ENCODE measurements at regions not wholly inside any gene's neighbourhood (a gene's known extent, or its start where the extent isn't known, plus 50 kb on each side); places are given as distances from the start of the nearest gene placed in this dataset.
"Not testable (repeated sequence)": the region's sequence is repeated elsewhere in the genome, so short reads cannot be mapped to it uniquely, and the experiment has no call there.

- DNase-seq: no peak
These were observed 1002.5 kb upstream of the INTU start for GRCh38 chr4:126630230-126630629.

- no peak for DNase-seq
These were observed 999.5 kb upstream of the INTU start for GRCh38 chr4:126633306-126633705.

GRCh38 chr4:126637706-126638105 lies 995.1 kb upstream of the INTU start:
- DNase-seq: no peak

DNA sequence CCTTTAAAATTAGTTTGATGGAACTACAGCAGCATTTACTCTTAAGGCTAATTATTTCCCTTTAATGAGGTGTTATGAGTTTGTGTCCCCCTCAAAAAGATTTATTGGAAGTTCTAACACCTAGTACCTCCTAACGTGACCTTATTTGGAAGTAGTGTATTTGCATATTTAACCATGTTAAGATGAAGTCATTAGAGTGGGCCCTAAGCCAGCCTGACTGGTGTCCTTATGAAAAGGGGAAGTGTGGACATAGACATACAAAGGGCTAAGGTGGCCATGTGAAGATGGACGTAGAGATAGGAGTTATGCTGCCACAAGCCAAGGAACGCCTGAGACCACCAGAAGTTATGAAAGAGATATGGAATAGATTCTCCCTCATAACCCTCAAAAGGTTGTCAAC lies 985.4 kb upstream of the INTU start:
- DNase-seq: no peak

DNA sequence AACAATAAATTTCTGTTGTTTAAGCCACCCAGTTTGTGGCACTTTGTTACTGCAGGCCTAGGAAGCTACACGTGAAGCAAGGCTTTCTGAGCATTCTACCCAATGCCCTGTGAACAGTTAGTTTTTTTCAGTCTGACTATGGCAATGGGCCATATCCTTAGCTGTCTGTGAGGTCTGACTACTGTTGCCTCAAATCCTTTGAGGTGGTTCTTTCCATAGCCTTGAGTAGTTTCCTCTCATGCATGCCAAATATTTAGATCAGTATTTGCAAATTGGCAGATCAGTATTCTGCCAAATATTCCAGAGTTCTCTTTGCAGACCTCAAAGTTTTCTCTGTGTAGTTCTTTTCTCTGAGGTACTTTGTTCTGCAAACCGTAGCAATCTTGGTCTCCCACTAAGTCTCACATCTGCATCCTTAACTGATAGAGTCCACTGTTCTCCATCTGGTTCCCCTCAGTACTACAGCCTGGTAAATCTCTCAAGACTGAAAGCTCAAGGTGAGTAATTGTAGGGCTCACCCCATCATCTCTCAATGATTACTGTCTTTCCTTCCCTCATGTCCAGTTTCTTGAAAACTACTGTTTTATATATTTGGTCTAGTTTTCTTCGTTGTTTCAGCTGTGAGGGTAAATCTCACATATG lies 984.9 kb upstream of the INTU start:
- no peak for DNase-seq

DNA sequence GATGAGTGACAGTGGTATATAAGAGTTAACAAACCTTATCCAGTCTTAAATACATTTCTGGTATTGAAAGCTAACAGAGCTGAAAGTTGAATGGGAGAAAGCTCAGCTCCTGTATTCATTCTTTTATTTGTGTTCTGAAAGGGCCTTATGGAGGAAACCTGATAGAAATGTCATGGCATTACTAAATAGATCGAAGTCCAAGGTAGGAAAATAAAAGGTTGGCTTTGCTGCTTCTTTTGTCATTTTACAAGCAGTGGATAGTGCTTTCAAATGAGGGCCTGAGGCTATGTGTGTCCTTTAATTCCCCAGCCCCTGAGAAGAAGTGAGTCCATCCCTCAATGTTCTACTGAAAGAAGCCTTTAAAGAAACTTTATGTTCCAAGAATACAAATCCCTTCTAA lies 974.3 kb upstream of the INTU start:
- no peak for DNase-seq

DNA sequence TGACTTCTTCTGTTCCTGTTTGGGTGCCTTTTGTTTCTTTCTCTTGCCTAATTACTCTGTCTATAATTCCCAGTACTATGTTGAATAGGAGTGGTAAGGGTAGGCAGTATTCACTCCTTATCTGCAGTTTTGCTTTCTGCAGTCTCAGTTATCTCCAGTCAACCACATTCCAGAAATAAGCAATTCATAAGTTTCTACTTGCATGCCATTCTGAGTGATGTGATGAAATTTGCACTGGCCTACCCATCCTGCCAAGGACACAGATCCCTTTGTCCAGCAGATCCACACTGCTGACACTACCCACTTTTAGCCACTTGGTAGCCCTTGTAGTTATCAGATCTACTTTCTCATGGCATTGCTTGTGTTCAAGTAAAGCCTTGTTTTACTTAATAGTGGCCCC lies 971.6 kb upstream of the INTU start:
- no peak for DNase-seq

DNA sequence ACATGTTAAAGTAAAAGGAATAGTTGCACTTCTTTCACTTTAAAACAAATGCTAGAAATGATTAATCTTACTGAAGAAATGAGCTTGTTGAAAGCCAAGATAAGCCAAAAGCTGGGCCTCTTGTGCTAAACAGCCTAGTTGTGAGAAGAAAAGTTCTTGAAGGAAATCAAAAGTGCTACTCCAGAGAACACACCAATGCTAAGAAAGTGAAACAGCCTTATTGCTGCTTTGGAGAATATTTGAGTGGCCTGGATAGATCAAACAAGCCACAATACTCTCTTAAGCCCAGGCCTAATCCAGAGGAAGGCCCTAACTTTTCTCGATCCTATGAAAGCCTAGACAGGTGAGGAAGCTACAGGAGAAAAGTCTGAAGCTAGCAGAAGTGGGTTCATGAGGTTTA lies 967.9 kb upstream of the INTU start:
- no peak for DNase-seq

- DNase-seq: not testable (repeated sequence)
These were observed 962.7 kb upstream of the INTU start for GRCh38 chr4:126670038-126670437.

DNA sequence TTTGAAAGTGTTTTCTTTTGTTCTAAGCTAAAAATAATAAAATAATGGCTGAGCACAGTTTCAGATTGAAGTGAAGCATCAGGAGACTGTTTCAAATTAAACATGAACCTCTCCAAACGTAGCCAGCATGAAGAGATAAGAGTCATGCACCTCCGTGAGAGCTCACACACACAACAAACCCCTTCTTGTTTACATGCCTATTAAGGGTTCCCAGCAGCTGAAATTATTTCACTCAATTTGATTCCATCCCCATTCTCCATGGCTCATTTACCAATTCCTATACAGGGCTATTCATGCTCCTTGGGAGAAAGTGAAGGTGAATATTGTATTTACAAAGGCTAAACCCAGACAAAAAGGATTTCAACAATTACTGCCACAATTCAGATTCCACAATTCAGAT lies 954.1 kb upstream of the INTU start:
- DNase-seq: no peak

DNA sequence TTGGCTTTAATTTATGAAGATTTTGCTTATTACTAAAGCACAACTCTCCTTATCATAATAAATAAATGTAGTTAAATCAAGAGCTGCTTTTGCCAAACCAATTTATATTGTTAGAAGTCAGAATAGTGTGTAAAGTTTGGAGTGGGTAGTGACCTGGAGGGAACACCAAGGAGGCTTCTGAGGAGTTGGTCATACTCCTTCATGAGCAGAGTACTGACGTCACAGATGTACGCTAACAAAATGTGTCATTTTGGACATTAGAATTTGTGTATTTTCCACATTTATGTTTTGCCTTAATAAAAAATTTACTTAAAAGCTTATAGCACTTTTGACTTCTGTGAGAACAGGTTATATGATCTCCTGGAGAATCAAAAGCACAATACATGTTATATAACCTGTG lies 953.5 kb upstream of the INTU start:
- no peak for DNase-seq

DNA sequence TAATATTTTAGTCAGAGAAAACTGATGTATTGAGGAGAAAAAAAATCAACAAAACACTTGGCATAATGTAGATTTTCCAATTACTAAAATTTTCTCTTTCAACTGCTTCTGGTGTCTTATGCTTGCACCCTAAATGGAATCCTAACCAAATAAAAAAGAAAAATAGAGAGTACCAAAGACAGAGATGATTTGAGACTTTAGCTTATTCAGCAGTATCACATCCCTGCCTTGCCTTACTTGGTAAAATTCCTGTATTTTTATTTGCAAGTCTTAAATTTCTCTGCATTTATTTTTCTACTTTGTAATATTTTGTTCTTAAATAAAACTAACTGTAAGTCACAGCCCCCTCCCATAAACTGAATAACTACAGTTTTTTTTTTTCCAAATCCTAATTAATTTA lies 950.5 kb upstream of the INTU start:
- no peak for DNase-seq

DNA sequence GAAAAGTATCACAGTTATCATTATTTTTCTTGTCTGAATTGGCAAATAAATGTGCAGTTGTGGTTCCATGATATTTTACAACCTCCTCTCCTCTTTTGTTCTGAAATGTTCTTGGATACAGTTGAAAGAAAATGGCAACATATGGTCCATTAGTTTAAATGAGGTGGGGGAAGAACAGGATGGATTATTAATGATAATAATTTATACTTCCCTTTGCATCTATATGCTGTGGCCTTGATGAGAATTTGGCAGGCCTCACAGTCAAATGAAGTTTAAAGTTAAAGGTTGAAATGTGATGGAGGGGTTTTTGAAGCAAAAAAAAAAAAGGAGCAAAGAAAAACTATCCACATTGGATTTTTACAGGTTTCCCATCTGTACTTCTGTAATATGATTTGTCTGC lies 946.3 kb upstream of the INTU start:
- DNase-seq: no peak

GRCh38 chr4:126687655-126688358 lies 945.0 kb upstream of the INTU start:
- no peak for DNase-seq

GRCh38 chr4:126691797-126692196 lies 941.0 kb upstream of the INTU start:
- no peak for DNase-seq

- no peak for DNase-seq
These were observed 935.0 kb upstream of the INTU start for GRCh38 chr4:126697748-126698147.

DNA sequence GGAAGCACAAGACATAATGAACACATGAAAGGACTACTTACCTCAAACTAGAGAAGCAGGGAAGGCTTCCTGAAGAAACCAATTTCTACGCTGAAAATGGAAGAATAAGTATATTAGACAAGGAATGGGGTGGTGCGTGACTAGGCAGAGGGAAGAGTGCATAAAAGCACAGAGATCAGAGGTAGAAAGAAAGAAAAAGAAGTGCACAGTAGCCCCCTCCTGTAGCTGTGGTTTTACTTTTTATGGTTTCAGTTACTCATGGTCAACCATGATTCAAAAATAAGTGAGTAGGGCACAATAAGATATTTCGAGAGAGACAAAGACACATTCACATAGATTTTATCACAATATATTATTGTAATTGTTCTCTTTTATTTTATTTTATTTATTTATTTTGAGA lies 934.5 kb upstream of the INTU start:
- DNase-seq: no peak

DNA sequence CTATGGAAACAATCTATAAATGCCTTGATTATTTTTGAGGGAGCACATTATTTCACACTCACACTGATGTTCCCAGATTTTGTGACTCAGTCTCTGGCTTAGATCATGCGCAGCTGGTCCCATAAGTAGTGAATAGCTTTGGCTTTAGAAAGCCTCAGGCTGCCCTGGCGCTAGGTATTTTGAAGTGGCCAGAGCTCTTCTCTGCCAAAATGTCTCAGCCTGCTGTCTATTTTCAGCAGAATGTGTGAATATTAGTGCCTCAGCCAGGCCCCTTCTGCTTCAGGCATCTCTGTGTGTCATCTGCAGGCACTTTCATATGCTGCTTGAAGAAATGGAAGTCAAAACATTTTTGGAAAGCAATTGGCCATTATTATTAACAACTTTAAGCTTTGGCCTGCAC lies 931.0 kb upstream of the INTU start:
- DNase-seq: no peak

- no peak for DNase-seq
These were observed 930.0 kb upstream of the INTU start for GRCh38 chr4:126702747-126703146.

DNA sequence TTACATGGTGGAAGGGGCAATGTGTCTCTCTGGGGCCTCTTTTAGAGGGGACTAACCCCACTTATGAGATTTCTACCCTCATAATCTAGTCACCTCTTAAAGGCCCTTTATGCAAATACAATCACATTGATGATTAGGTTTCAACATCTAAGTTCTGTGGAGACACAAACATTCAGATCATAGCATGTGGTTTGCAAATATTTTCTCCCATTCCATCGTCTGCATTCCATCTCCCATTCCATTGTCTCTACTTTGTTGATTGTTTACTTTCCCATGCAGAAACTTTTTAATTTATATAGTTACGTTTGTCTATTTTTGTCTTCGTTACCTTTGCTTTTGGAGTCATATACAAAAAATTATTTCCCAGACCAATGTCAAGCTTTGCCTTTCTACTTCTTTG lies 927.5 kb upstream of the INTU start:
- no peak for DNase-seq

DNA sequence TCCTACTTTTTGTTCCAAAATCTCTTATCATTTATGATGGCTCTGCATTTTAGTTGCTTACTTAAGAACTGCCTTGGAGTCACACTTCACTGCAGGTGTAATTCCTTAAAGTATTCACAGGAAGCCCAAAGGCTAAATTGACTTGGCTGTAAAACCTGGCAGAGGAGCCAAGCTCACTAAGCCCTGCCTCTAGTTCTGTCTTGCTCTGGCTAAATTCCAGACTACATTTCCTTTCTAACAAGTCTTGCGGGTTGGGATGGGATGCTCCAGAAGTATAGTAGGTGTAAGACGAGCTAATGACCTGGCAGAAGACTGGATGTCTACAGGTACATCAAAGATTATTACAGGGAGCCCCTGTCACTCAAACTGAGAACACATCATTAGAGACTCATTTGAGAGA lies 924.0 kb upstream of the INTU start:
- DNase-seq: no peak

- DNase-seq: no peak
These were observed 921.8 kb upstream of the INTU start for GRCh38 chr4:126710935-126711334.

GRCh38 chr4:126715067-126715466 lies 917.7 kb upstream of the INTU start:
- DNase-seq: no peak

- DNase-seq: no peak
These were observed 917.1 kb upstream of the INTU start for GRCh38 chr4:126715681-126716080.

DNA sequence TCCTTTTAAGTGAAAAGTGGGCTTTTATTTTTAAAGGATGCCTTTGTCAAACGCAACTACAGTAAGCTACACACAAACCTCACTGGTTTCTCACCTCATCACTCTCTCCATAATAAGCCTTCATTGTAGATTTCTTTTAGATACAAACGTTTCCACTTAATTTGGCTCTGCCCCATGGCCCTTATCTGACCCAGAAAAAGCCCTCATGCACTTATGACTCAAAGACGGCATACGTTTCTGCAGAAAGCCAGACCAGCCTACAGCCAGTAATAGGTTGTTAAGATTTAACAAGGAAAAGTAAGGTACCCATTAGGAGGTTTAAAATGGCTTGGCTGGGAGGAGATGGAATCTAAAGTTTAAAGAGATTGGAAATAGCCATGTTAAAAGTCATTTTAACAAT lies 914.6 kb upstream of the INTU start:
- DNase-seq: no peak
